ENCODE measurements at regions not wholly inside any gene's neighbourhood (a gene's known extent, or its start where the extent isn't known, plus 50 kb on each side); places are given as distances from the start of the nearest gene placed in this dataset.
"Not testable (repeated sequence)": the region's sequence is repeated elsewhere in the genome, so short reads cannot be mapped to it uniquely, and the experiment has no call there.

DNA sequence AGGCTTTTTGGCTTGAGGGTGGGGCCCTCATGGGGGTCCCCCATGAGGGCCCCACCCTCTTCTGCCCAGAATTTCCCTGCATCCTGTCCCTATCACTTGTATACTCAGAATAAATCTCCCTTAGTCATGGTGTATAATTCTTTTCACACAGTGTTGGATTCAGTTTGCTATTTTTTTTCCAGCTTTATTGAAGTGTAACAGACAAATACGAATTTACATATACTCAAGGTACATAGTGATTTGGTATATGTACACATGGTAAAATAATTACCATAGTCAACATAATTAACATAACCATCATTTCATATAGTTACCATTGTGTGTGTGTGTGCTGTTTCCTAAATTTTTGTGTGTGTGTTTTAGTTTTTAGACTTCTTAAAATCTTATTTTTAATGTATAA is 289.4 kb downstream of the CNTNAP3B start:
- DNase-seq (ENCODE audit: low read depth, low spot score); H3K4me3 ChIP-seq (ENCODE audit: low read length): not testable (repeated sequence)

DNA sequence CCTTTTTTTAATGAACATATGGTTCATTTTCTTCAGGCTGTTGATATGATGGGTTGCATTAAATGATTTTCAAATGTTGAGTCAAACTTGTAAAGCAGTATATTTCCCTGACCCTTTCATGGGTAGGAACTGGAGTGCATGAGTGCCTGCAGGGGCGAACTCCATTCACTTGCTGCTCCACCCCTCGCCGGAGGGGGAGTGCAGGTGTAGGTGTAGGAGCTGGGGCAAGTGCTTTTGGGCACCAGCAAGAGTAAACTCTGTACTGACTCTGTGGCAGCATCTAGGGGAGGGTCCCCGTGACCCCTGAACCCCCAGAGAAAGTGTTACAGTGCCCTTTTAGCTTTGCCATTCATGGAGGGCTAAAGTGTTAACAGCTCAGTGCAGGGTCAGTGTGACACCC is 290.3 kb downstream of the CNTNAP3B start:
- H3K4me3 ChIP-seq (ENCODE audit: low read length); DNase-seq (ENCODE audit: low read depth, low spot score): not testable (repeated sequence)

DNA sequence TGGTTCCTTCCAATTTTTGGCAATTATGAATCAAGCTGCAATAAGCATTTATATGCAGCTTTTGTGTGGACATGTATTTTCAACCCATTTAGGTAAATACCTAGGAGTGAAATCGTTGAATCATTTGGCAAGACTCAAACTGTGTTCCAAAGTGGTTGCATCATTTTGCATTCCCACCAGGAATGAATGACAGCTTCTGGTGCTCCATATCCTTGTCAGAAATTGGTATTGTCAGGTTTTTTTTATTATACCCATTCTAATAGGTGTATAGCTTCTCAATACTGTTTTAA is 290.7 kb downstream of the CNTNAP3B start:
- not testable (repeated sequence) for DNase-seq (ENCODE audit: low read depth, low spot score); H3K4me3 ChIP-seq (ENCODE audit: low read length)

DNA sequence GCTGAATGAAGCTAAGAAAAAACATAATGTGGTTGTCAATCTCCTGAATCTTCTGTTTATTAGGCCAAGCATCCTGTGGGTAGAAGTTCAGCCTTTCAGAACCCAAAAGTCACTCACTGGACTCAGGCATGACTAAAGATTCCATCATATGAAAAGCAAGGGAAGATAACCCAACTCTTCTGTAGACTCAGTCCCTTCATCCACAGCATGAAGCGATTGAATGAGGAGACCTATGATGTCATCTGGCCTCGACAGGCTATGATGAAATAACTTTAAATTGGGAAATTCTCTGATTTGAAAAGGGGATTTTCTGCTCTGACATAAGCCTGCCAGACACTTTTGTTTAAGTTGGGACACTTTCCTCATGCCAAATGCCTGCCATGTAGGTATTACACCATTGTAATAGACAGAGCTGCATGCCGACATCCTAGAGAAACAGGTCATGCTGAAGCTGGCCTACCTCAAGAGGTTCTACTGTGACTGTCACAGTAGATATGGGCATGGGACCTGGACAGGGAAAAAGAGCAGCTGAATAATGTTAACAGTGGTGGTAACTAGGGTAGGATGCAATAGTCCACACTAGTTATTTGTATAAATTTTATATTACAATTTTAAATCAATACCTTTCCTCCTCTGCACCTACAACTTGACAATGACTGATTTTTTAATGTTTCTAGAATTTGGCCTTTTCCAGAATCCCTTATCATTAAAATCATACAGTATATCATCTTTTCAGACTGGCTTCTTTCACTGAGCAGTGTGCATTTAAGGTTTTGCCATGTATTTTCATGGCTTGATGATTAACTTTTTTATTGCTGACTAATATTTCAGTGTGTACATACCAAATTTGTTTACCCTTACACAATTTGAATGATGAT is 291.3 kb downstream of the CNTNAP3B start:
- DNase-seq (ENCODE audit: low read depth, low spot score); H3K4me3 ChIP-seq (ENCODE audit: low read length): not testable (repeated sequence)

GRCh38 chr9:41833108-41833507 is 296.1 kb downstream of the CNTNAP3B start:
- not testable (repeated sequence) for DNase-seq (ENCODE audit: low read depth, low spot score); H3K4me3 ChIP-seq (ENCODE audit: low read length)

DNA sequence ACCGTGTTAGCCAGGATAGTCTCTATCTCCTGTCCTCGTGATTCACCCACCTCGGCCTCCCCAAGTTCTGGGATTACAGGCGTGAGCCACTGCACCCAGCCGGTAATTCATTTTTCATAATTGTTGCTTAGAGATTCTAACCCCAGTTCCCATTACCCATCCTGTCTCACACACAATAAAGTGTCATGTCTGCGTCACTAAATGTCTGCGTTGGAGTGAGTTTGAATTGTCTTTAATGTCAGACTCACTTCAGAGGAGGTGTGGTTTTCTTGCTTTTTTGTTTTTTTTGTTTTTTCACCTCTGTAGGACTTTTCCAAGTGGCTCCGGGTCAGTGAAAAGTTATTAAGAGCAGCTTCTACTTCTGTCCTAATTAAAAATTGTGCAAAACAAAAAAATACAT is 304.5 kb downstream of the CNTNAP3B start:
- H3K4me3 ChIP-seq (ENCODE audit: low read length); DNase-seq (ENCODE audit: low read depth, low spot score): not testable (repeated sequence)

DNA sequence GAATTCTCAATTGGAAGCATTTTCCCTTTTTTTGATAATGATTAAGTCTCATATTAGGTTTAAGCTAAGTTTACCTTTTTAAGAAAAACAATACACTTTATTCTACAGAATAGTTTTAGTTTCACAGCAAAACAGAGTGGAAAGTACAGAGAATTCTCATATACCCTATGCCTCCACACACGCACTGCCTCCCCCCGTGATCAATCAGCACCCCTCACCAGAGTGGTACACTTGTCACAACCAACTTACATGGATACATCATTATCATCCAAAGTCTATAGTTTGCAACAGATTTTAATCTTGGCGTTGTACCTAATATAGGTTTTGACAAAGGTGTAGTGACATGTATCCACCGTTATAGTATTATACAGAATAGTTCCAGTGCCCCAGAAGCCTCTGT is 326.5 kb downstream of the CNTNAP3B start:
- not testable (repeated sequence) for DNase-seq (ENCODE audit: low read depth, low spot score); H3K4me3 ChIP-seq (ENCODE audit: low read length)

GRCh38 chr9:41798684-41799083 is 330.5 kb downstream of the CNTNAP3B start:
- H3K4me3 ChIP-seq (ENCODE audit: low read length) = not testable (repeated sequence)
- DNase-seq (ENCODE audit: low read depth, low spot score) = peak; percentile 2

- not testable (repeated sequence) for H3K4me3 ChIP-seq (ENCODE audit: low read length); DNase-seq (ENCODE audit: low read depth, low spot score)
These were observed 338.4 kb downstream of the CNTNAP3B start for GRCh38 chr9:41790719-41791363.

- H3K4me3 ChIP-seq (ENCODE audit: low read length); DNase-seq (ENCODE audit: low read depth, low spot score): not testable (repeated sequence)
These were observed 339.2 kb downstream of the CNTNAP3B start for GRCh38 chr9:41790007-41790406.

- not testable (repeated sequence) for DNase-seq (ENCODE audit: low read depth, low spot score); H3K4me3 ChIP-seq (ENCODE audit: low read length)
These were observed 339.8 kb downstream of the CNTNAP3B start for GRCh38 chr9:41789387-41789786.

- DNase-seq (ENCODE audit: low read depth, low spot score); H3K4me3 ChIP-seq (ENCODE audit: low read length): not testable (repeated sequence)
These were observed 341.3 kb downstream of the CNTNAP3B start for GRCh38 chr9:41787951-41788350.

GRCh38 chr9:41787270-41787669 is 342.0 kb downstream of the CNTNAP3B start:
- not testable (repeated sequence) for DNase-seq (ENCODE audit: low read depth, low spot score); H3K4me3 ChIP-seq (ENCODE audit: low read length)

GRCh38 chr9:41784006-41784405 is 345.2 kb downstream of the CNTNAP3B start:
- not testable (repeated sequence) for DNase-seq (ENCODE audit: low read depth, low spot score); H3K4me3 ChIP-seq (ENCODE audit: low read length)

DNA sequence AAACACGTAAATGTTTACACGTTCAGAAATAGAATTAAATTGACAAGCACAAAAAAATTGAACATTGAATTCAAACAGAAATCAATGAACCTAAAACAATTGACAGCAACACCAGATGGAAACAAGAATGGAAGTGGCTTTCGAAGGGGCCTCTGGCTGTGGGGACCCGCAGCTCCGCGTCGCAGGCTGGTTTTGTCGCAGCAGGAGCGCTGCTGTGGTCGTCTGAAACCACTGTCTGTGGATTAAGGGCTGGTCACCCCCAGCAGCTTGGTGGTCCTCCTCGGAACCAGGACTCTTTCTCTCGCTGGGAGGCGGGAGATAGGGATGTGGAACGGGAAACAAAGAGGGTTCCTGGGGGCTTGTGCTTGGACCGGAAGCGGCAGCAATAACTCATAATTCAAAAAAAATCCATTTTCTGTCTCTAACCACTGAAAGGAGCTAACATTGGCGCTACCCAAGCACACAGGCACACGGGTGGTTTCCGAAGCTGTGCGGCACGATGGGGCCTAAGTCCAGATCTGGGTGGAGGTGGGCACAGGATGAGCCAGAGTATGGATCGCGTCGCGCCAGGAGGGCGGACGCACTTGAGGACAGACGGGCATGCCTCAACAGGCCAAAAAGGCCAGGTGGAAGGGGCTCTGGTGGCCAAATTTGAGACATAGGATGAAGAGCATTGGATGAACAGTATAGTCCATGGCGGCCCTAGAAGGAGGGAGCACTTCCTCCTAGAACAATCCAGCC is 346.0 kb downstream of the CNTNAP3B start:
- H3K4me3 ChIP-seq (ENCODE audit: low read length); DNase-seq (ENCODE audit: low read depth, low spot score): not testable (repeated sequence)

- DNase-seq (ENCODE audit: low read depth, low spot score); H3K4me3 ChIP-seq (ENCODE audit: low read length): not testable (repeated sequence)
These were observed 347.3 kb downstream of the CNTNAP3B start for GRCh38 chr9:41781899-41782298.

DNA sequence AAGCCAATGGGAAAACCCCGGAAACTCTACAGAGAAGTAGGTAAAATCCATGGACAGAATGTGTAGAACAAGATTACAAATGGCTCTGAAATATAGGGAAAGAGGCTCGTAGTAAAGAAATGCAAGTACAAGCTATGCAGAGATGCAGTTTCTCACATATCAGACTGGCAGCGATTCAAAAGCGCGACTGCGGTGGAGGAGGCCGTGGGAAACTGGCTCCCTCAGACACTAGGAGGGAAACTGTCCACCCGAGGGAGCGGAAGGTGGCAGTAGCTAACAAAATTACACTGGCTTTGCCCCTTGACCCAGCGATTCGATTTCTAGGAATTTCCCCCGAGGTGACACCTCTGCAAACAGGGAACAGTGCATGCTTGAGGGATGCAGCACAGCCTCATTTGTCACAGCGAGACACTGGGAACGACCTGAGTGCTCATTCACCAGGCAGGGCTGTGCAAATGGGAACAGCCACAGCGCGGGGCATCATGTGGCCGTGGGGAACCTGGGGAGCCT is 349.3 kb downstream of the CNTNAP3B start:
- not testable (repeated sequence) for H3K4me3 ChIP-seq (ENCODE audit: low read length); DNase-seq (ENCODE audit: low read depth, low spot score)

GRCh38 chr9:41779192-41779591 is 350.0 kb downstream of the CNTNAP3B start:
- DNase-seq (ENCODE audit: low read depth, low spot score); H3K4me3 ChIP-seq (ENCODE audit: low read length): not testable (repeated sequence)

DNA sequence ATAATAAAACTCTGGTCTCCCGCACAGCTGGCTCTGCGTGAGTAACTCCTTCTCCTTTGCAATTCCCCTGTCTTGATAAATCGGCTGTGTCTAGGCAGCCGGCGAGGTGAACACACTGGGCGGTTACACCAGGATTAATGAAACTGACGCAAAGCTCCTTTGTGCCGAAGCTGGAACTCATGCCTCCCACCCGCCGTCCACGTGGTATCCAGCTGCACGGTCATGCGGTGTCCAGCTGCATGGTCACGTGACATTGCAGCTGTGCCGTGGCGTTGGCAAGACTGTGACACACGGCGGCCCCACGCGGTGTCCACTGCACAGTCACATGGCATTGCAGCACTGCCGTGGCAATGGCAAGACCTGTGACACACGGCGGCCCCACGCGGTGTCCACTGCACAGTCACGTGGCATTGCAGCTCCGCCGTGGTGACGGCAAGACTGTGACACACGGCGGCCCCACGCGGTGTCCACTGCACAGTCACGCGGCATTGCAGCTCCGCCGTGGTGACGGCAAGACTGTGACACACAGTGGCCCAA is 350.6 kb downstream of the CNTNAP3B start:
- not testable (repeated sequence) for H3K4me3 ChIP-seq (ENCODE audit: low read length); DNase-seq (ENCODE audit: low read depth, low spot score)
